K562 (cell line): ENCODE measurements at regions not wholly inside any gene's neighbourhood (a gene's known extent, or its start where the extent isn't known, plus 50 kb on each side); places are given as distances from the start of the nearest gene placed in this dataset.

ENCODE experiments used
- ATAC-seq: fragments of 200-7000 bp; cut with Tn5 transposase; 3 replicates; pipeline ENCODE4 v1.9.1; 2020; ENCODE audit warnings: moderate library complexity
- BruUV-seq: library from RNA; stranded (reverse); fragments of 400-500 nt; replicated peaks from 2 replicates; lab custom pipeline; 2021; lab: Mats Ljungman, UMichigan
- CTCF ChIA-PET: fragments of 300-600 bp; formaldehyde crosslinking; extraction: SDS; loops from one replicate; lab custom pipeline; 2021; ENCODE audit warnings: low intra/inter-chr PET ratio; lab: Yijun Ruan, JAX
- POLR2A ChIA-PET: fragments of 300-600, 350-650 bp; sonication (Branson Sonifier 250); formaldehyde crosslinking; extraction: SDS; loops from one replicate; lab custom pipeline; 2021; ENCODE audit warnings: antibody characterized with exemption, inconsistent platforms; lab: Yijun Ruan, JAX
- DNase-seq, 4 experiments: peaks; one replicate each; pipeline versions ENCODE4 v3.0.0 to v3.0.0-alpha.2; 2011 to 2018; ENCODE audit warnings: low spot score in 3 of 4, mixed read lengths in 3 of 4; ENCODE audit errors: extremely low read depth in 1 of 4
- FAIRE-seq: peaks from 2 replicates; lab custom pipeline; 2011; peaks lifted over from hg19 to GRCh38; lab: Jason Lieb, UNC
- H2AFZ ChIP-seq: 2 replicates; pipeline ENCODE4 v1.6.0; 2011; ENCODE audit warnings: low read depth, low read length, control low read depth, inconsistent platforms
- H3K27ac ChIP-seq: fragments of 200-600 bp; 3 replicates; pipeline ENCODE4 v1.8.0; 2011; ENCODE audit warnings: low read depth, mild to moderate bottlenecking, control low read depth, inconsistent platforms, low read length, moderate library complexity, mixed read lengths; ENCODE audit errors: extremely low read depth
- H3K27me3 ChIP-seq, 2 experiments: fragments of 300-600 bp in 1 of 2; 2 replicates in 1 of 2; 3 replicates in 1 of 2; pipeline versions ENCODE4 v1.6.0 to v1.8.0; 2011; ENCODE audit warnings: inconsistent platforms in 2 of 2, low read length in 2 of 2, mild to moderate bottlenecking in 1 of 2, mixed read lengths in 1 of 2, moderate library complexity in 1 of 2; ENCODE audit not compliant: control insufficient read depth in 2 of 2, insufficient read depth in 2 of 2
- H3K36me3 ChIP-seq: fragments of 300-600 bp; 3 replicates; pipeline ENCODE4 v1.8.0; 2011; ENCODE audit warnings: mild to moderate bottlenecking, low read length, inconsistent platforms; ENCODE audit not compliant: control insufficient read depth, insufficient read depth
- H3K4me1 ChIP-seq, 2 experiments: fragments of 200-600 bp in 1 of 2; replicated peaks in 1 of 2; 2 replicates in 1 of 2; 3 replicates in 1 of 2; pipeline versions ENCODE4 v1.5.1 to v1.8.0; 2011; ENCODE audit warnings: inconsistent platforms in 2 of 2, low read length in 2 of 2, mild to moderate bottlenecking in 1 of 2, mixed read lengths in 1 of 2, moderate library complexity in 1 of 2; ENCODE audit not compliant: control insufficient read depth in 2 of 2, insufficient read depth in 2 of 2
- H3K4me2 ChIP-seq: 2 replicates; pipeline ENCODE4 v1.6.1; 2011; ENCODE audit warnings: low read length, control low read depth, inconsistent platforms, mixed read lengths; ENCODE audit not compliant: insufficient read depth
- H3K4me3 ChIP-seq: fragments of 200-600 bp; sonication (generic), shearing (Covaris generic); 2 replicates; pipeline ENCODE4 v1.5.1; 2016; ENCODE audit warnings: control low read depth, inconsistent platforms
- H3K79me2 ChIP-seq: fragments of 200-600 bp; 3 replicates; pipeline ENCODE4 v1.8.0; 2011; ENCODE audit warnings: low read length, inconsistent platforms; ENCODE audit not compliant: control insufficient read depth, insufficient read depth
- H3K9ac ChIP-seq, 2 experiments: 2 replicates each; pipeline versions ENCODE4 v1.6.0 to v1.6.1; 2011; ENCODE audit warnings: low read depth in 2 of 2, low read length in 2 of 2, control low read depth in 1 of 2, inconsistent platforms in 1 of 2, mild to moderate bottlenecking in 1 of 2, mixed read lengths in 1 of 2; ENCODE audit not compliant: insufficient read depth in 1 of 2
- H3K9me1 ChIP-seq: one replicate; pipeline ENCODE4 v1.6.0; 2011; ENCODE audit warnings: inconsistent platforms, mild to moderate bottlenecking, low read length, moderate library complexity; ENCODE audit not compliant: control insufficient read depth, insufficient read depth
- H3K9me3 ChIP-seq: replicated peaks from 2 replicates; pipeline ENCODE4 v1.5.1; 2011; ENCODE audit warnings: low read depth, low read length, inconsistent platforms; ENCODE audit not compliant: control insufficient read depth, insufficient read depth
- H4K20me1 ChIP-seq: replicated peaks from 2 replicates; pipeline ENCODE4 v1.6.1; 2011; ENCODE audit warnings: low read length, inconsistent platforms, mixed read lengths; ENCODE audit not compliant: control insufficient read depth, insufficient read depth
- ATF4 ChIP-seq: fragments of 450-650 bp; formaldehyde crosslinking; IDR thresholded peaks from 2 replicates; pipeline ENCODE4 v1.4.0; 2022; ENCODE audit warnings: mild to moderate bottlenecking, moderate library complexity
- NEUROD1 ChIP-seq: fragments of 150-350 bp; IDR thresholded peaks from 2 replicates; pipeline ENCODE4 v1.6.1; 2014; ENCODE audit warnings: borderline replicate concordance, low read length, low read depth; ENCODE audit not compliant: partially characterized antibody
- NR2F6 ChIP-seq: fragments of 450-650 bp; formaldehyde crosslinking; IDR thresholded peaks from 2 replicates; pipeline ENCODE4 v1.4.0; 2020; ENCODE audit warnings: mild to moderate bottlenecking
- RFX5 ChIP-seq: IDR thresholded peaks from 2 replicates; pipeline ENCODE4 v1.6.1; 2011; ENCODE audit warnings: low read depth, mild to moderate bottlenecking, improper control_type of control experiment, low read length
- SAFB ChIP-seq: fragments of 200-400 bp; formaldehyde crosslinking; IDR thresholded peaks from 2 replicates; pipeline ENCODE4 v1.6.1; 2017; ENCODE audit warnings: low read depth, low read length, borderline replicate concordance
- SOX6 ChIP-seq: fragments of 450-650 bp; IDR thresholded peaks from 2 replicates; pipeline ENCODE4 v1.6.1; 2014; ENCODE audit warnings: mild to moderate bottlenecking
- WHSC1 ChIP-seq: IDR thresholded peaks from one replicate; pipeline ENCODE4 v1.6.1; 2012; ENCODE audit warnings: low read length, control low read depth, inconsistent platforms
- ZNF445 ChIP-seq: fragments of 250-450 bp; sonication (Bioruptor Pico); IDR thresholded peaks from 2 replicates; pipeline ENCODE4 v1.4.0; 2020; ENCODE audit warnings: low read depth, mild to moderate bottlenecking, moderate library complexity
- ZNF584 ChIP-seq: fragments of 200-800 bp; sonication (Bioruptor generic); IDR thresholded peaks from 2 replicates; pipeline ENCODE4 v1.6.1; 2016; ENCODE audit warnings: low read depth, mild to moderate bottlenecking, missing genetic modification characterization, missing compliant biosample characterization
- WGBS: fragments of 100-300 bp; shearing (Covaris generic); methylation state at CpG from one replicate; pipeline ENCODE4 v1.1.6; 2016; ENCODE audit warnings: low coverage, mixed read lengths; ENCODE audit not compliant: insufficient coverage; ENCODE audit errors: missing lambda C conversion rate; 5-methylcytosine and 5-hydroxymethylcytosine counted together
- in situ Hi-C: fragments of 300-500 bp; cut with MboI; formaldehyde crosslinking; loops from 4 replicates; pipeline ENCODE4 v1.15.0; 2018; ENCODE audit warnings: inconsistent platforms, mixed read lengths
- intact Hi-C: fragments of 100-400 bp; cut with micrococcal nuclease; formaldehyde crosslinking; loops from 2 replicates; pipeline ENCODE4 v1.14.2; 2022

GRCh38 chr4:114192854-114193253 lies 213.4 kb upstream of the ARSJ start:
- DNase-seq (no peak), ATAC-seq (no peak)
- Histone ChIP-seq H3K27ac (no peak overlapping the region), H3K9me3 (no peaks in the 10 kb centered on the region)
- 0% methylated on average over 2 of the region's 2 CpGs for WGBS
- intact Hi-C loops, result no loop called here
- TF ChIP-seq SAFB, result no peak
- no peak for TF ChIP-seq ZNF584
- no peak for TF ChIP-seq SOX6
- TF ChIP-seq WHSC1, result no peak
- TF ChIP-seq NEUROD1, result no peak
- no peak for TF ChIP-seq RFX5
- TF ChIP-seq ATF4 (CRISPR knock-in tag), result no peak
- no peak for TF ChIP-seq NR2F6
- no peak for TF ChIP-seq ZNF445 (CRISPR knock-in tag)
- TF ChIP-seq, all 486 proteins: peak for 0
- Histone ChIP-seq H3K4me2 (no peak overlapping the region), H3K27me3 (no peaks in the 10 kb centered on the region), H2AFZ (no peak overlapping the region), H3K4me1 (no peaks in the 10 kb centered on the region), H3K4me3 (no peak overlapping the region), H3K9me1 (no peaks in the 10 kb centered on the region), H3K36me3 (no peaks in the 10 kb centered on the region), H3K79me2 (no peaks in the 10 kb centered on the region), H3K9ac (no peak overlapping the region), H4K20me1 (no peaks in the 10 kb centered on the region)
- ChIA-PET POLR2A (no interaction called here), CTCF (no interaction called here)
- in situ Hi-C loops, result no loop called here
- no TSS peak for BruUV-seq
- no peak for FAIRE-seq
